HG03064 (cell line): ENCODE measurements at regions not wholly inside any gene's neighbourhood (a gene's known extent, or its start where the extent isn't known, plus 50 kb on each side); places are given as distances from the start of the nearest gene placed in this dataset.

Source experiments
- ATAC-seq: cut with Tn5 transposase; IDR thresholded peaks from one replicate; pipeline ENCODE4 v1.9.1; 2021; ENCODE audit warnings: low read depth; ENCODE audit not compliant: unreplicated experiment

DNA sequence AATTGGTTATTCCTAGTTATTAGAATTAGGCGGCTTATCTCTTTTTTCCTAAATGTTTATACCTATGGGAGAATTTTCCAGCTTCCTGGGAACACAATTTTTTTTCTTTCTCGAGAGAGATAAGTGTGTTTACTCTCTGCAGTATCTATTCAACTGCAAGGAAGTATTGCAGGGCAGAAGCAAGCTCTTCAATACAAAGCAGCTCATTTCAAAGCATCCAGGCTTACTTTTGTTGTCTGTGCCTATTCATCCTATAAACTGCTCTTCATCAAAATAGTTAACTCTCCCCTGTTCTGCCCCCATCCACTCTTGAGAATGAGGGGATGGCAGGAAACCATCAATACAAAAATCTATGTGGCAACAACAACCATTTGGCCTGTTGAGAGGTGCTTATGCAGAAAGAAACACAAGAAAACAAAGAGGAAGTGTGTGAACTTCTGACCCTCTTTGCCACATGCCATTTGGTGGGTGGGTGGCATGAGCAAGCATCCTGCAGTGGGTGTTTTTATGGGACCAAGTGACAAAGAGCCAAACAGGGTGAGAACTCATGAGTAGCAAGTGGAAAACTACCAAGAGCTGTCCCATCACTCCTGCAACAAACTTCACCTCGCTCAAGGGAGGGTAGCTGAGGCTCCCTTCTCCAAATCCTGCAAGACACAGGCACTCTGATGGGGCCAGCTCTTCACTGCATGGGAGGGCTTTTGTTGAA lies 50.6 kb upstream of the MRPS6 start:
- no peak for ATAC-seq

DNA sequence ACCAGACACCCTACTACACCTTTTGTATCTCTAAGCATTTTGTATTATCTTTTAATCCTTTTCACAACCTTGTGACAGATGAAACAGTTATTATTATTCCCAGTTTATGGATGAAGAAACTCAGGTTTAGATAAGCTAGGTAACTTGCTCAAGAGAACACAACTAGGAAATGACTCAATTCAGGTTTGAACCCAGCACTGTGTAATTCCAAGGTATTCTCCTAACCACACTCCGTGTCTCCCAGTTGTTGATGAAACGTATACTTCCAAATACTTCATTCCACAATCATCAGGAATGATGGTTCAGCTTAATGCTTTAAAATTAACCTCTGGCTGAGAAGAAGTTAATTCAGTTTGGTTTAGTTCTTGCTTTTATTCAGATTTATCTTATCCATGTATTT lies 51.7 kb upstream of the MRPS6 start:
- ATAC-seq, result no peak

DNA sequence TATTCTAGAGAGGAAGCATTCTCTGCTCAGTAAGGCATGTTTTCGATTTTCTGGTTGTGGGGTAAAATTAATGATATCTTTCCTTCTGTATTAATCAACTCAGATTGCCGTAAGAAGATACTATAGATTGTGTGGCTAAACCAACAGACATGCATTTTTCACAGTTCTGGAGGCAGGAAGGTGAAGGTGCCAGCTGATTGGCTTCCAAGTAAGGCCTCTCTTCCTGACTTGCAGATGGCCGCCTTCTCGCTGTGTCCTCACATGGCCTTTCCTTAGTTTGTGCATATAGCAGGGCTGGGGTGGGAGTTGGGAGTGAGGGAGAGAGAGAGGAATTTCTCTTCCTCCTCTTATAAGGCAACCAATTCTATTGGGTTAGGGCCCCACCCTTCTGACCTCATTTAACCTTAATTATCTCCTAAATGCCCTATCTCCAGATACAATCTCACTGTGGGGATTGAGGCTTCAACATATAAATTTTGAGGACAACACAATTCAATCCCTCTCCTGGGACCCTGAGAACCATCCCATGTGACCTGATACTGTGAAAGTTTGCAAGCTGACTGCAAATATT lies 52.3 kb upstream of the MRPS6 start:
- no peak for ATAC-seq

DNA sequence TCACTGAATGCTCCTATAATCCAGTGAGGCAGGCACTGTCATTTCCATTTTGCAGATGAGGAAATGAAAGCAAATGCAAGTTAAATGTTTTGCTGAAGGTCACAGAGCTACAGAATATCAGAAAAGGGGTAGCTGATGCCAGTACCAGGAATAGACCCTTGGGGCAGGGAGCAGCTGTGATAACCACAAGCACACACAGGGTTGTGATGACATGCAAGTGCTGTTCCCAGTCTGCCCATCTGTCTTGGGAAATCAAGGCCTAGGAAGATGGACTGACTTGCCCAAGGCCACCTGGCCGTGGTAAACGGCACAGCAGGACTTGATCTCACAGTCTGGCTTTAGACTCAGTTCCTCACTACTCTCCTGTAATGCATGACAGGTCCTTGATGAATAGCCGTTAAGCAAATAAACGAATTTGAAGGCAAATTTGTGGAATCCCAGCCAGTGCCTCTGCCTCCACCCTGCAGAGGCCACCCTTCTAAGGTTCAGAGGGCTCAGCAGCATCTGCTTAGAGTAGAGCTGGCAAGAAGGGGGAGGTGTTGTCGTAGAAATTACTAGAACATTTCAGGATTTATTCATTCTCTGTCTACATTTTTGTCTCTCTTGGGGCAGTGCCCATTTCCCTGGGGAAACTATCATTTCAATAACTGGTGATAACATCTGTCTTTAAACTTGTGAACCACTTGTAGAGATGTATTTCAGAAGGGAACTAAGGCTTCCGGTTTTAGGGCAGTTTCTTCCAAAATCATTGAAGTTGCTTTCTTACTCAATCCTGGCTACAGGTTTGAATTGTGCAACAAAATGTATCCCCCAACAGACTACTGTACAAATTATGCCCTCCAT lies 53.2 kb upstream of the MRPS6 start:
- peak; percentile 45 for ATAC-seq

DNA sequence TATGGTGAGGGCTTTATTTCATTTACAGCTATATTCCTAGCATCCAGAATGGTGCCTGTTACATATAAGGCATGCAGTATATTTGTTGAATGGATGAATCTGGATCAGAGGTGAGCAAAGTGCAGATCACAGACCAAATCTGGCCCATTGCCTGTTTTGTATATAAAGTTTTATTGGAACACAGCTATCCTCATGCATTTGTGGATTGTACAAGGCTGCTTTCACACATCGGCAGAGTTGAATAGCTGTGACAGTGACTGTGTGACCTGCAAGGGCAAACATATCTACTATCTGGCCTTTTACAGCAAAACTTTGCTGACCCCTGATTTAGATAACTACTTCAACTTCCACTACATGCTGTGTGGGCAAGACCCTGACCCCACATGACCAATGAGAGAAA lies 54.0 kb upstream of the MRPS6 start:
- ATAC-seq, result no peak

DNA sequence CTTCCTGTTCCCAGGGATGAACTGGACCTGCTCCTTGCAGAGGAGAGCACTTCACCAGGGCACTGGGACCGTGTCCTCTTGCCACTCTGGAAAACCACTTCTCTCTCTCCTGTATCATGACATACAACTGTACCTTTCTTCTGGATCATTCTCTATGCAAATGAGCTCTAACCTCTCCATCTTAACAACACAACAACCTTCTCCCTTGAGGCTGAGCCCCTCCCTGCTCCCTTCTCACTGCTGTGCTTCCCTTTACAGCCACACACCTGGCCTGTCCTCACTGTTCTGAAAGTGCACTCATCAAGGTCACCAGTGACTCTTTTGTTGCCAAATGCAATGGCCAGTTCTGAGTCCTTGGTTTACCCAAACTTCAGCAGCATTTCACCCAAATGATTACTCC lies 54.5 kb upstream of the MRPS6 start:
- ATAC-seq, result no peak

GRCh38 chr21:34018185-34018584 lies 55.2 kb upstream of the MRPS6 start:
- no peak for ATAC-seq

DNA sequence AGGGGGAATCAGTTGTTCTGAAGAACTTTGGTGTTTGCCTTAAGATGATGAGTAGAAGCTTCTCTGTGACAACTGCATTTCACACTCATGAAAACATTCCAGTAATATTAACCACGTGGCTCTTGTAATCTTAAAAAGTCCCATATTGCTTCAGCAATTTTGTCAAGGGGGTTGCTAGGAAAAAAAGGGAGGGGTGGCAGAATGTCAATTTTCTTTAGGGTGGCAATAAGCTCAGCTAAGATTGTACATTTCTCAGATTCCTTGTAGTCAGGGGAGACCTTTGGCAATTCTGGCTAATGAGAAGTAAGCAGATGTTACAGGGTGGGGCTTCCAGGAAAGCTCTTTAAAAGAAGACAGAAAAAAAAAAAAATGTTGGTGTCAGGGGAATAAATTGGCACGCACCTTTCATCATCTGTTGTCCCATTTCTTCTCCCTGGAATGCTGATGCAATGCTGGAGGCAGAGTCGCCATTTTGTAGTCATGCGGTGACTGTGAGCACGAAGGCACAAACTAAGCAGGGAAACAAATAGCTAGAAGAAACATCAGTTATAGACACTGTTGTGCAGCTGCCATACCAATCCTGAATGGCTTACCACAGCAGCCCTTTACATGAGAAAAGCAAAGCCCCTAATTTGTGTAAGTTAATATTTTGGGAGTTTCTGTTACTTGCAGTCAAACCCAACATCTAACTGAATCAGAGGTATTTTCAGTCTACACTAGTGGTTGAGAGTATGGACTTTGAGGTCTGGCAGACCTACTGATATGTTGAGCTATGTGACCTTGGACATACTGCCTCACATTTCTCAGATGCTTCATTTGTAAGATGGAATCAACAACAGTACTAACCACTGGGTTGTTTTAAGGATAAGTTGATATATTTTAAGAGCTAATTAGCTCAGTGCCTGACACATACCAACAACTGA lies 56.1 kb upstream of the MRPS6 start:
- ATAC-seq, result no peak

DNA sequence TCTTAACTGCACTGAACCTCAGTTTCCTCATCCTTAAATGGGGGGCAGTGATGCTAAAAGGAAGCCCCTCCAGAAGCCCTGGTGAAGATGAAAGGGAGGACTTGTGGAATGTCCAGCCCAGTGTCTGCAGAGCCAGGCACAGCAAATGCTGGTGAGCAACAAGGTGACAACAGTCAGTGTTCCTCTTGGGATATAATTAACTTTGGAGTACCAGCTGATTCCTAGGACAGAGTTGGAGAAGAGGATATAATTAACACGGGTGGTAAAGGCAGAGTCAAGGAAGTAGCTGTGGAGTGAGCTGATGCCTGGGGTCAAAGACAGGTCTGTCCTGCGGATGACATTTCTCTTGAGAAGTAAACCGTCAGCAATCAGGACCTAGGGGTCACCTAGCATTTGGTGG lies 60.7 kb upstream of the MRPS6 start:
- no peak for ATAC-seq

DNA sequence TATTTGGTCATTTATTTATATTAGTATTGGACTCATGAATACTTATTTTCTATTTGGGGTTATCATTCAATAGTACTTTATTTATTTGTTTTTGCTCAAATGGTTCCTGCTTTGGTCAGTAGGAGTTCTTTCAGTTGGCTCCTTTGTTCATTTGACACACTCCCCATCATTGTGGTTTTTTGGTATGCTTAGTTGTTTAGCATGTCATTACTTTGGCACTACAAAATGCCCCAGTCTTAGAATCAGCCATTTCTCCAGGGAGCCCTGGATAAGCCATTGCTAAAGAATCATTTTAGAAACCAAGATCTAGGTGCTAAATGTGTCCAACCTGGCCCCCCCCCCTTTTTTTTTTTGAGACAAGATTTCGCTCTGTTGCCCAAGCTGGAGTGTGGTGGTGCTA lies 61.7 kb upstream of the MRPS6 start:
- no peak for ATAC-seq

GRCh38 chr21:34009193-34009592 lies 64.2 kb upstream of the MRPS6 start:
- ATAC-seq, result no peak

DNA sequence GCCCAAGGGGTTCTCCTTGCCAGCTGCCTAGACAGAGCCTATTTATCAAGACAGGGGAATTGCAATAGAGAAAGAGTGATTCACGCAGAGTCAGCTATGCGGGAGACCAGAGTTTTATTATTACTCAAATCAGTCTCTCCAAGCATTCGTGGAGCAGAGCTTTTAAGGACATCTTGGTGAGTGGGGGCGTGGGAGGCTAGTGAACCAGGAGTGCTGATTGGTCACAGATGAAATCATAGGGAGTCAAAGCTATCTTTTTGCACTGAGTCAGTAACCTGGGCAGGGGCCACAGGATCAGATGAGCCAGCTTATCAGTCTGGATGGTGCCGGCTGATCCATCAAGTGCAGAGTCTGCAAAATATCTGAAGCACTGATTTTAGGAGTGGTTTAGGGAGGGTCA lies 64.8 kb upstream of the MRPS6 start:
- ATAC-seq, result no peak

DNA sequence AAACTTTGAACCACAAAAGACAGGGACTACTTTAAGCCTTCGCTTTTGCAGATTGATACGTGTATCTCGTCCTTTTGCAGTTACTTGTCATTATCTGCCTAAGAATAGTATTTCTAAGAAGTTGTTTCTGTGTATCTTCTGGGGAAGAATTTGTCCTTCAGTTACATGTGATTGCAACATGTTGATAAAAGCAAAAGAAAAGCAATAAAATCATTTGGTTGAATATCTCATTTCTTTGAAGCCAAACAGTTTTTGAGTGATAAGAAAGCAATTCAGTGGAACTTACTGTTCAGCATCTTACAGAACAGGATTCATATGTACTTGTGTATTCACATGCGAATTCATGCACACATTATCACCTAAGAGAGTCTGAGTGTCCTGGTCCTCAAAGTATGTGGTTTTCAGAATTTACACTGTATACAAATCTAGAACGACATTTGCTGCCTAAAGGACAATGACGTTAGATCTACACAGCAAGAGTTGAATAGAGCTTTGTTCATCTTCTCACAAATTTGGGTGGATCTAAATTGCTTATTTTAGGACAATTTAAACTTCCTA lies 66.7 kb upstream of the MRPS6 start:
- ATAC-seq, result no peak

DNA sequence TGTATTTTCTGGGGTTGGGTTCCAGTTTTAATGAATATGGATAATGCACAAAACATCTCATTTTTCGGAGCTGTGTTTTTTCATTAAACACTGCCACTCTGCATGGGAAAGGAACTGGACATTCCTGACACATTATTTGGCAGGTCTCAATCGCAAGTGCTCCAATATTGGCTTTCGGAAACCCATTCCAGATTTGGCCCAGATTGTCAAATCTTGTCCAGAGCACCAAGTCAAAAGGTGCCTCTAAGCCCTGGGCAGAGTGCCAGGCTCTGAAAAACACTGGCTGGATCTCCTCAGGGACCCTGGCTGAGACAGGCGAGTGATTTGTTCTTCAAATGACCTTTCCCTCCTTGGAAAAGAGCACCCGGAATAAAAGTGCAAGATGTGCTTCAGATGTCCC lies 68.4 kb upstream of the MRPS6 start:
- no peak for ATAC-seq

DNA sequence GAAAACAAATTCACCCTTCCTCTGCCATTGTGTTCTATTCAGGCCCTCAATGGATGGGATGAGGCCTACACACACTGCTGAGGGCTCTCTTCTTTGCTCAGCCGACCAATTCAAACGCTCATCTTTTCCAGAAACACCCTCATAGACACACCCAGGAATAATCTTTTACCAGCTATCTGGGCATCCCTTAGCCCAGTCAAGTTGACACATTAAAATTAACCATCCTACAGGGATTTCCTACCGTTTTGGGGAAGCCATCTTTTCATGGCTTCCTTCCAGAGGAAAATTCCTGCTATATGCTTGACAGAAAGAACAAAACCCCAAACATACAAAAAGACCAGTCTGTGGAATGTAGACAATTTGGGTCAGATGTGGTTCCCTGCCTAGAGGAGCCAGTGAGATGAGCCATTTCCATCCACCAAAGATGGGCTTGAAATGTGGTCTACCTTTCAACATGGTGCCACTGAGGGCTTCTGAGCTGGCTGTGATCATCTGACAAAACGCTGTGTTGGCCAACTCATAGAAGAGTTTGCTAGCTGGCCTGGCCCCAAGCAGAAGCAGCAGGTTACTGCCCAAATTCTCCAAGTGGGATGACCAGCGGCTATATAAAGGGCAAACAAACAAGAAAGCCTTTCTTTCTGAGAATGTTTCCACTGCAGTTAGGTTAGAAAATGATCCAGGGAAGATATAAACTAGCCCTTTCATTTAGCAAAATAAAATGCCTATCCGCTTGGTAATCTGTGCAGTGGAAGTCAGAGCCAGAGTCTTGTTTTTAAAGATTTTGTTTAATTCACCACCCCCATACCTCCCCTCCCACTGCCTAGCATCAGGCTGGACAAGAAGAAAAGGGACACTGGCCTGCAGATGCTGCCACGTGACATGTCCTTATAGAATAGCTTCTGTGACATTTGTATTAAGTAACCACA lies 69.1 kb upstream of the MRPS6 start:
- no peak for ATAC-seq

GRCh38 chr21:34003428-34003827 lies 70.0 kb upstream of the MRPS6 start:
- no peak for ATAC-seq

DNA sequence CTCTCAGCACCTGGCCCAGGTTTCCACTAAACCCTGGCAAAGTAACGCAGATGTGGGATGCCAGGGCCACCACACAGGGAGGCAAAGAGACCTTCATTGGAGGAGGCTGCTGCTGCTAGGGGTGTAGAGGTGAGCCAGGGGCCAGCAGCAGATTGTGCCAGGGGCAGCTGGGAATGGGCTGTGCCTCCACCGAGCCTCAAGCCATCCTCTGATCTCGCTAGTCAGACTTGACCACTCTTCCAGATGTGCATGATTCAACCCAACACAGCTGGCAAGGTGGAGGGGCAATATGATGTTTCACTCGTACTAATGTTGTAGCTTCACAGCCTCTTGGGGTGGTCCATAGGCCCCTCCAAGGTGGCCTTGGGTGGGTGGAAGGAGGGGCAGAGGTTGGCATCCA lies 73.0 kb upstream of the MRPS6 start:
- ATAC-seq, result no peak

- no peak for ATAC-seq
These were observed 74.6 kb upstream of the MRPS6 start for GRCh38 chr21:33998809-33999208.

DNA sequence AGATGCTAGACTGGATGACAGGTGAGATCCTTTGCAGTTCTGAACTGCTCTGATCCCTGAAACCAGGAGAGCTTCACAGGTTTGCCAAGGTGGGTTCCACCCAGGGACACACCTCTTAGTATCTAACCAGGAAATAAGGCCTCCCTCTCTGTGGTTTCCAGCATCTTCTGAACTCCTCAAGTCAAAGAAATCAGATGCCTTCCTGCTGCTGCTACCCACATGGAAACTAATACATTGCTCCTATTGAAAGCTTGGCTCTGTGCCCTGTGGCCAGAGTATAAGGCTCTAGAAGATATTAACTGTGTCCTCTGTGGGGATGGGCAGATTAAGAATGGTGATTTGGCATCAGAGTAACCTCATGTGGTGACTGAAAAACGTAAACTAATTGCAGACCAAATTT lies 75.0 kb upstream of the MRPS6 start:
- no peak for ATAC-seq
